ENCODE measurements at regions not wholly inside any gene's neighbourhood (a gene's known extent, or its start where the extent isn't known, plus 50 kb on each side); places are given as distances from the start of the nearest gene placed in this dataset.

GRCh38 chr1:195721210-195721971 is 886.8 kb downstream of the KCNT2 start:
- no peaks in the 10 kb centered on the region for H3K36me3 Mint-ChIP-seq
- Histone ChIP-seq H3F3A (ENCODE audit: low read depth) (peaks cover 9% of the 10 kb centered on the region), H3K9ac (no peak overlapping the region), H3K4me2 (no peak overlapping the region), H2AFZ (replicated peaks) (no peak overlapping the region), H3K27me3 (no peaks in the 10 kb centered on the region), H3K36me3 (no peaks in the 10 kb centered on the region), H4K20me1 (ENCODE audit: low read depth) (no peaks in the 10 kb centered on the region), H3K9me3 (ENCODE audit: low read depth) (no peaks in the 10 kb centered on the region), H3K79me2 (ENCODE audit: low read depth) (no peaks in the 10 kb centered on the region), H3K4me3 (no peak overlapping the region), H3K4me1 (peaks cover 5% of the 10 kb centered on the region), H3K27ac (no peak overlapping the region)
- peaks cover 2% of the 10 kb centered on the region for H3K9me3 Mint-ChIP-seq
- peaks cover 2% of the 10 kb centered on the region for H3K27me3 Mint-ChIP-seq (ENCODE audit: insufficient read depth, low read depth)
- H3K27ac Mint-ChIP-seq = no peak overlapping the region
- H3K4me3 Mint-ChIP-seq = no peak overlapping the region
- H3K4me1 Mint-ChIP-seq = peaks cover 2% of the 10 kb centered on the region
- DNase-seq (ENCODE audit: low spot score) = no peak
- no peak for TF ChIP-seq EZH2 (IDR thresholded peaks at IDR 0.05)
- TF ChIP-seq EZH2phosphoT487 (IDR thresholded peaks at IDR 0.05) = no peak
- no peak for TF ChIP-seq CTCF (IDR thresholded peaks at IDR 0.05)

DNA sequence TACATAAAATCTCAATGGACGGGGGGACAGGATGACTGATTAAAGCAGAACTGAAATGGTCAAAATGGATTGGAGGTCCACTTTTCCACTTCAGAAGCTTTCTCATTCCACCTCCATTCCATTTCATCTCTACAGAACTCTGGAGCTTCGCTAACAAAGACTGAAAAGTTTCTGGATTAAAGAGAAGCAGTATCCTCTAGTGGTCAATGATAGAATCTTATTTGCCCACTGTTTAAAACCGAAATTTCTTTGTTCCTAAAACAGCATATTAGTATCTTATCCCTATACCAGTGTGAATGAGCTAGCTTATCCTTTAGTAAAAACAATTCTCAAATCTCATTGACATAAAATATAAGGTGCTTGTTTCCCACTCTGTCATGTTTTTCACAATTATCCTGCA is 890.6 kb downstream of the KCNT2 start:
- peak; percentile 21 for DNase-seq (ENCODE audit: low spot score)

DNA sequence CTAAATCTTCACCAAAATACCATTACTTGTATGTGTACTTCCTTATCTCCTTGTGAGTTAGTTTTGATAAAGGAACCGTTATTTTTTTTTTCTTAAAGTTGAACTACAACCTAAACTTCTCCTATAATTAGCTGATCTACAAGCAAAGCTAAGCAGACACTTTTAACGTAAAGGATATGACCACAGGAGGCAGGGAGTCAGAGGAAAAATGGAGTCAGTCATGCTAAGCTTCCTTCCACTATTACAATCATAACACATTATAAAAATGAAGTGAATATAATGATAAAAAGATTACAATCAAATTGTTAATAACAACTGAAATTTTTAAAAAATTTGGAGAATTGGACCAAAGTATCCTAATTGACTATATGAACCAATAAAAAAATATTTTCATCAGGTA is 892.6 kb downstream of the KCNT2 start:
- Mint-ChIP-seq H3K27me3 (ENCODE audit: insufficient read depth, low read depth) (no peaks in the 10 kb centered on the region), H3K9me3 (no peaks in the 10 kb centered on the region), H3K36me3 (no peaks in the 10 kb centered on the region), H3K4me1 (peaks cover 2% of the 10 kb centered on the region), H3K27ac (no peak overlapping the region), H3K4me3 (no peak overlapping the region)
- no peaks in the 10 kb centered on the region for H3K36me3 ChIP-seq
- no peak for DNase-seq (ENCODE audit: low spot score)
- no peaks in the 10 kb centered on the region for H4K20me1 ChIP-seq (ENCODE audit: low read depth)
- no peak for TF ChIP-seq EZH2 (IDR thresholded peaks at IDR 0.05)
- H3K4me1 ChIP-seq = no peaks in the 10 kb centered on the region
- no peaks in the 10 kb centered on the region for H3F3A ChIP-seq (ENCODE audit: low read depth)
- no peak overlapping the region for H2AFZ ChIP-seq (replicated peaks)
- H3K9me3 ChIP-seq (ENCODE audit: low read depth) = no peaks in the 10 kb centered on the region
- H3K27ac ChIP-seq = no peak overlapping the region
- no peaks in the 10 kb centered on the region for H3K79me2 ChIP-seq (ENCODE audit: low read depth)
- H3K4me3 ChIP-seq = no peak overlapping the region
- no peak overlapping the region for H3K9ac ChIP-seq
- H3K4me2 ChIP-seq = no peak overlapping the region
- no peaks in the 10 kb centered on the region for H3K27me3 ChIP-seq

More for the DNA sequence above, 890.6 kb downstream of the KCNT2 start:
- H3K79me2 ChIP-seq (ENCODE audit: low read depth) = no peaks in the 10 kb centered on the region
- no peaks in the 10 kb centered on the region for H3K9me3 Mint-ChIP-seq
- H4K20me1 ChIP-seq (ENCODE audit: low read depth) = no peaks in the 10 kb centered on the region
- H3K4me3 Mint-ChIP-seq = no peak overlapping the region
- H3K27me3 Mint-ChIP-seq (ENCODE audit: insufficient read depth, low read depth) = peaks cover 2% of the 10 kb centered on the region
- no peak overlapping the region for H3K27ac Mint-ChIP-seq
- no peaks in the 10 kb centered on the region for H3K36me3 ChIP-seq
- peak overlapping the region; percentile 89 for H2AFZ ChIP-seq (replicated peaks)
- H3K27ac ChIP-seq = no peak overlapping the region
- TF ChIP-seq CTCF (IDR thresholded peaks at IDR 0.05) = peak; percentile 51
- TF ChIP-seq EZH2 (IDR thresholded peaks at IDR 0.05) = no peak
- no peaks in the 10 kb centered on the region for H3K4me1 ChIP-seq
- H3K4me1 Mint-ChIP-seq = peaks cover 2% of the 10 kb centered on the region
- no peaks in the 10 kb centered on the region for H3K9me3 ChIP-seq (ENCODE audit: low read depth)
- no peak overlapping the region for H3K4me2 ChIP-seq
- no peaks in the 10 kb centered on the region for H3F3A ChIP-seq (ENCODE audit: low read depth)
- H3K36me3 Mint-ChIP-seq = no peaks in the 10 kb centered on the region
- H3K4me3 ChIP-seq = no peak overlapping the region
- no peaks in the 10 kb centered on the region for H3K27me3 ChIP-seq
- H3K9ac ChIP-seq = no peak overlapping the region

DNA sequence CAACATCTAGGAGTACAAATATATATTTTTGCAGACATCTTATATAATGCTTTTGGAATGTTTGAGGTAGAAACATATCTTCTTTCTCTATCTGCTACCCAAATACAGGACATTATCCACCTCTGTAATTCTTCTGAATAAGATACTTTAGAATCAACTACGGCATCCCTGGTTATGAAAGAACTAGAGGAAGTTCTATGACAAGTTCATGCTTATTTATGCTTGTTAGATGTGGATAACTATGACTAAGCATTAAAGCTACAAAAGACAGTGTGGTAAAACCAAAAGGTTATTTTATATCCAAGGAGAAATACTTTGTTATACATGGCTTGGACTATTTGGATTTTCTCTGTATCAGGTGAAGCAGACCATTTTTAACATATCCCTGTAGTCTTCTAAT is 894.0 kb downstream of the KCNT2 start:
- H3K9ac ChIP-seq = no peak overlapping the region
- H3K36me3 ChIP-seq = no peaks in the 10 kb centered on the region
- no peak for DNase-seq (ENCODE audit: low spot score)
- no peaks in the 10 kb centered on the region for H3K36me3 Mint-ChIP-seq
- H3K27ac ChIP-seq = no peak overlapping the region
- H3K27ac Mint-ChIP-seq = no peak overlapping the region
- H3F3A ChIP-seq (ENCODE audit: low read depth) = no peaks in the 10 kb centered on the region
- TF ChIP-seq EZH2phosphoT487 (IDR thresholded peaks at IDR 0.05) (no peak), CTCF (IDR thresholded peaks at IDR 0.05) (no peak), EZH2 (IDR thresholded peaks at IDR 0.05) (no peak)
- no peaks in the 10 kb centered on the region for H3K4me1 ChIP-seq
- peaks cover 2% of the 10 kb centered on the region for H3K4me1 Mint-ChIP-seq
- no peaks in the 10 kb centered on the region for H3K9me3 ChIP-seq (ENCODE audit: low read depth)
- no peaks in the 10 kb centered on the region for H3K27me3 Mint-ChIP-seq (ENCODE audit: insufficient read depth, low read depth)
- no peak overlapping the region for H3K4me3 Mint-ChIP-seq
- no peak overlapping the region for H3K4me3 ChIP-seq
- H3K4me2 ChIP-seq = no peak overlapping the region
- no peak overlapping the region for H2AFZ ChIP-seq (replicated peaks)
- no peaks in the 10 kb centered on the region for H3K79me2 ChIP-seq (ENCODE audit: low read depth)
- H3K9me3 Mint-ChIP-seq = no peaks in the 10 kb centered on the region
- no peaks in the 10 kb centered on the region for H3K27me3 ChIP-seq
- H4K20me1 ChIP-seq (ENCODE audit: low read depth) = no peaks in the 10 kb centered on the region

Measured in neural progenitor cell (in vitro differentiated cells).